Neuron (in vitro differentiated cells): ENCODE measurements at regions not wholly inside any gene's neighbourhood (a gene's known extent, or its start where the extent isn't known, plus 50 kb on each side); places are given as distances from the start of the nearest gene placed in this dataset.

ENCODE experiments used
- H2AFZ ChIP-seq: one replicate; pipeline ENCODE4 v1.6.1; 2013; ENCODE audit warnings: low read depth, mild to moderate bottlenecking, inconsistent platforms, low read length, moderate library complexity
- H3K27me3 ChIP-seq: one replicate; pipeline ENCODE4 v1.6.1; 2013; ENCODE audit warnings: low read length; ENCODE audit not compliant: insufficient read depth
- H3K36me3 ChIP-seq: one replicate; pipeline ENCODE4 v1.6.1; 2013; ENCODE audit warnings: low read length; ENCODE audit not compliant: insufficient read depth
- H3K4me1 ChIP-seq: one replicate; pipeline ENCODE4 v1.6.1; 2013; ENCODE audit warnings: low read length; ENCODE audit not compliant: insufficient read depth
- H3K4me3 ChIP-seq: 2 replicates; pipeline ENCODE4 v1.5.1; 2013; ENCODE audit warnings: mild to moderate bottlenecking, low read length, moderate library complexity
- H3K9me3 ChIP-seq: one replicate; pipeline ENCODE4 v1.6.1; 2013; ENCODE audit warnings: low read length

- no peaks in the 10 kb centered on the region for H3K27me3 ChIP-seq
- no peaks in the 10 kb centered on the region for H3K36me3 ChIP-seq
- H3K9me3 ChIP-seq: no peaks in the 10 kb centered on the region
- no peak overlapping the region for H3K4me3 ChIP-seq
- no peaks in the 10 kb centered on the region for H3K4me1 ChIP-seq
- H2AFZ ChIP-seq: no peak overlapping the region
These were observed 134.8 kb upstream of the ADAMTS16 start for GRCh38 chr5:5005353-5005752.

- H3K36me3 ChIP-seq: no peaks in the 10 kb centered on the region
- no peak overlapping the region for H2AFZ ChIP-seq
- no peaks in the 10 kb centered on the region for H3K9me3 ChIP-seq
These were observed 133.6 kb upstream of the ADAMTS16 start for GRCh38 chr5:5006548-5006947.

GRCh38 chr5:5009240-5009639 lies 130.9 kb upstream of the ADAMTS16 start:
- Histone ChIP-seq H2AFZ (no peak overlapping the region), H3K36me3 (no peaks in the 10 kb centered on the region), H3K4me3 (no peak overlapping the region), H3K27me3 (no peaks in the 10 kb centered on the region), H3K4me1 (no peaks in the 10 kb centered on the region), H3K9me3 (no peaks in the 10 kb centered on the region)

More at GRCh38 chr5:5006548-5006947, 133.6 kb upstream of the ADAMTS16 start:
- H3K4me3 ChIP-seq: no peak overlapping the region
- H3K27me3 ChIP-seq: no peaks in the 10 kb centered on the region
- no peaks in the 10 kb centered on the region for H3K4me1 ChIP-seq

DNA sequence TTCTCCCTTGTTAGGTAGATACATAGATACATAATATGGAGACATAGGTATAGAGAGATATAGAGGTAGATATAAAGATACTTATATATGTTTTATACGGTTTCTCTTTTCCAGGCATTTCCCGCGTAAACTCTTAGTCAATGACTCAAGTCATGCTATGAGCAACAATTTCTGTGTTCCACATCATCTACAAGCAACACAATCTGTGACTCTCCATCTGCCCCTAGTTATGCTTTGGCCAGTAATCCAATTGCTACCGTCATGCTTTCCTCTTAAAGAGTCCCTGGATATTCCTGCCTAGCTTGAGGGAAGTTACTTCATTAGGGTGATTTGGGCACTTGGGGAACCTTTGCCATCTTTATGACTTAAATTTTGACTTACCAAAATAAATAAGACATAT lies 129.0 kb upstream of the ADAMTS16 start:
- H3K36me3 ChIP-seq: no peaks in the 10 kb centered on the region
- no peak overlapping the region for H3K4me3 ChIP-seq
- H3K9me3 ChIP-seq: no peaks in the 10 kb centered on the region
- H3K27me3 ChIP-seq: no peaks in the 10 kb centered on the region
- H3K4me1 ChIP-seq: no peaks in the 10 kb centered on the region
- H2AFZ ChIP-seq: no peak overlapping the region

GRCh38 chr5:5014586-5015235 lies 125.4 kb upstream of the ADAMTS16 start:
- Histone ChIP-seq H3K36me3 (no peaks in the 10 kb centered on the region), H2AFZ (no peak overlapping the region), H3K4me3 (no peak overlapping the region), H3K4me1 (no peaks in the 10 kb centered on the region), H3K27me3 (no peaks in the 10 kb centered on the region), H3K9me3 (no peaks in the 10 kb centered on the region)

DNA sequence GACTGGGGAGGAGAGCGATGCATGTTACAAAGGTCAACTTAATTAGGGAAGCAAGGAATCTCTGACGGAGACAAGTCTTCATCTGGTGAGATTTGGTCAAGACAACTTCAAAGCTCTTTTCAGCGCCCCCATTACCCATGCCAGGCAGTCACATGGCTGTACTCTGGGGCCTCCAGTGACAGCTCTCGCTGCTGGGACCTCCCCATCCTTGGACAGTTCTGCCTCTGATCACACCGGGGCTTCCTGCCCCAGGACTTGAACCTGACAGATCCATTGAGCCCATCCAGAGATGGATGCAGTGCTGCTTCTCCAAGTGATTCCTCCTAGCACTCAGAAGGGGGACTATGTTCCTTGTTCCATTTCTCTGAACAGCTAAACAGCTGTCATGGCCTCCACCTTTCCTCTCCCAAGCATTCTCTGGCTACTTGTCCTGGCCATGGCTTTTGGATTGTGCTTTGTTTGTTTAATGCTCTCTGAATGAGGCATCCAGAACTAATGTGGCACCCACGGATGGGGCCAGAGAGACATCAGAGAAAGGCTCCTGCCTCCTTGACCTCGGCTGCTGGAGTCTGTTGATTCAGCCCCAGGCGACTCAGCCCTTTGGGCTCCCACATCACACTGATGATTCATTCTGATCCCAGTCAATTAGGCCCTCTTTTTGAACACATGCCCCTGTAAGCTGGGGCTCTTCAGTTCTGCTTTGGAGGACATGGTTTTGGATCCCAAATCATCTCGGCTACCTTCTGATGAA lies 122.1 kb upstream of the ADAMTS16 start:
- Histone ChIP-seq H3K36me3 (no peaks in the 10 kb centered on the region), H3K27me3 (no peaks in the 10 kb centered on the region), H3K4me3 (no peak overlapping the region), H3K9me3 (no peaks in the 10 kb centered on the region), H3K4me1 (no peaks in the 10 kb centered on the region), H2AFZ (no peak overlapping the region)

- Histone ChIP-seq H3K9me3 (no peaks in the 10 kb centered on the region), H3K27me3 (no peaks in the 10 kb centered on the region), H3K4me1 (no peaks in the 10 kb centered on the region), H3K4me3 (no peak overlapping the region), H3K36me3 (no peaks in the 10 kb centered on the region), H2AFZ (no peak overlapping the region)
These were observed 121.6 kb upstream of the ADAMTS16 start for GRCh38 chr5:5018578-5018970.

DNA sequence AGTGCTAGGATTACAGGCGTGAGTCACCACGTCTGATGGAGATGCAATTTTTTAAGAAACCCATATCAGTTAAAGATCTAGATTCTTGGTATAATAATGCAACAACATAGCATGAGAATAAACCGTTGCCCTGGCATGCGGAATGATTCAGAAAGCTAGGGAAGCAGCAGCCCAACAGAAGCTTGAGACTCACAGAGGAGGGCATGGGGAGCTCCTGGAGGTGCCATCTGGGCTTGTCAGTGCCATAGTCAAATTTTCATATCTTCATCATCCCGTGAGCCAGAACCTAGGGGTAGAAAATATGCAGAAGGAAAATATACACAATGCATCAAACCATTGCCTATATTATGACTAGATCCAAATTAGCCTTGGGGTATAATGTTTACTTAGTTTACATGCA lies 118.7 kb upstream of the ADAMTS16 start:
- H3K36me3 ChIP-seq: no peaks in the 10 kb centered on the region
- H3K4me1 ChIP-seq: no peaks in the 10 kb centered on the region
- H3K9me3 ChIP-seq: no peaks in the 10 kb centered on the region
- H2AFZ ChIP-seq: no peak overlapping the region
- H3K27me3 ChIP-seq: no peaks in the 10 kb centered on the region
- no peak overlapping the region for H3K4me3 ChIP-seq

- Histone ChIP-seq H3K4me1 (no peaks in the 10 kb centered on the region), H3K36me3 (no peaks in the 10 kb centered on the region), H3K4me3 (no peak overlapping the region), H3K9me3 (no peaks in the 10 kb centered on the region), H3K27me3 (no peaks in the 10 kb centered on the region), H2AFZ (no peak overlapping the region)
These were observed 114.9 kb upstream of the ADAMTS16 start for GRCh38 chr5:5025098-5025773.

- Histone ChIP-seq H3K36me3 (no peaks in the 10 kb centered on the region), H3K4me1 (no peaks in the 10 kb centered on the region), H3K9me3 (no peaks in the 10 kb centered on the region), H3K4me3 (no peak overlapping the region), H2AFZ (no peak overlapping the region), H3K27me3 (no peaks in the 10 kb centered on the region)
These were observed 114.2 kb upstream of the ADAMTS16 start for GRCh38 chr5:5025774-5026408.

DNA sequence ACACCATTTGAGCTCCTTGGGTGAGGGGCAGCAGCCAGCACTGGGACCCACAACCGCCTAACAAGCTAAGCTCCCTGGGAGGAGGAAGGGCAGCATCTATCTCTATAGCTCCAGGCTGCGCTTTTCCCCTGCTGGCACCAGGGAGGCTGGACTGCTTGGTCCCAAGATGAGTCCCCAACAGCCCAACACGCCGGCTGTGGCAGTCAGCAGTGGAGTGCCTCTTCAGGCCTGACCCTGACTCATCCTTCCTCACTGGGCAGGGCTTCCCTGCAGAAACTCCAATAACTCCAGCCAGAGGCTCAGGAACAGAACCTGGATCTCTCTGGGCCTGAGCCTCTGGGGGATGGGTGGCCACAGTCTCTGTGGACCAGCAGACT lies 113.7 kb upstream of the ADAMTS16 start:
- Histone ChIP-seq H2AFZ (no peak overlapping the region), H3K36me3 (no peaks in the 10 kb centered on the region), H3K4me1 (no peaks in the 10 kb centered on the region), H3K4me3 (no peak overlapping the region), H3K27me3 (no peaks in the 10 kb centered on the region), H3K9me3 (no peaks in the 10 kb centered on the region)

- no peaks in the 10 kb centered on the region for H3K27me3 ChIP-seq
These were observed 108.5 kb upstream of the ADAMTS16 start for GRCh38 chr5:5031665-5032064.

DNA sequence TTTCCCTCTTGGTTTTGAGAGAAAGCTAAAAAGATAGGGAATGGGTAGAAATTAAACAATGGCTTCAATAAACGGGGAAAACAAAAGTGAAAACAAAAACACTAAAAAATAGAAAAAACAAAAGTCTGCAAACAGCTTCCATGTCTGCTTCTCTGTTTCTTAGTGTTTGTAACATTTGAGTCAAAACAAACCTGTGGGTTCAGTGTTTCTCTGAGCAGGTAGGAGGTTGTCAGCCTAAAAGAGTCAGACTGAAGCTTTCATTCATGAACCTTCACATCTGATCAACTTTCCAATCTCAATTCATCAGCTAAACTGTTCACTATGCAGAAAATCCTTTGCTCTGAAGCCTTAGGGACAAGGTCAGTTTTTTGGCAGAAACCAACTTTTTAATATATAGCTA lies 102.5 kb upstream of the ADAMTS16 start:
- Histone ChIP-seq H3K4me1 (peaks cover 3% of the 10 kb centered on the region), H3K4me3 (no peak overlapping the region), H2AFZ (no peak overlapping the region), H3K36me3 (no peaks in the 10 kb centered on the region), H3K9me3 (no peaks in the 10 kb centered on the region), H3K27me3 (no peaks in the 10 kb centered on the region)

More at GRCh38 chr5:5031665-5032064, 108.5 kb upstream of the ADAMTS16 start:
- H3K9me3 ChIP-seq: no peaks in the 10 kb centered on the region
- H3K4me1 ChIP-seq: no peaks in the 10 kb centered on the region
- H3K4me3 ChIP-seq: no peak overlapping the region
- H2AFZ ChIP-seq: no peak overlapping the region
- no peaks in the 10 kb centered on the region for H3K36me3 ChIP-seq
